SK-N-MC (cell line): ENCODE measurements at regions not wholly inside any gene's neighbourhood (a gene's known extent, or its start where the extent isn't known, plus 50 kb on each side); places are given as distances from the start of the nearest gene placed in this dataset.

ENCODE experiments used
- EZH2 ChIP-seq: fragments of 200-600 bp; sonication (generic); IDR thresholded peaks from one replicate; pipeline ENCODE4 v1.6.1; 2017; ENCODE audit warnings: antibody characterized with exemption
- POLR2AphosphoS5 ChIP-seq: IDR thresholded peaks from 2 replicates; pipeline ENCODE4 v1.6.1; 2012; ENCODE audit warnings: mild to moderate bottlenecking, low read depth, low read length, borderline replicate concordance

GRCh38 chr5:114243281-114243971 lies 118.4 kb upstream of the KCNN2 start:
- TF ChIP-seq POLR2AphosphoS5 (no peak), EZH2 (no peak)
